Epithelial cell of esophagus (primary cell): ENCODE measurements at regions not wholly inside any gene's neighbourhood (a gene's known extent, or its start where the extent isn't known, plus 50 kb on each side); places are given as distances from the start of the nearest gene placed in this dataset.

Source experiments
- DNase-seq: peaks from one replicate; pipeline ENCODE4 v3.0.0; 2010; ENCODE audit warnings: low read depth
- H3K4me3 ChIP-seq: 2 replicates; pipeline ENCODE4 v1.5.1; 2011; ENCODE audit warnings: mild to moderate bottlenecking, low read length, control low read depth
- CTCF ChIP-seq: IDR thresholded peaks from 2 replicates; pipeline ENCODE4 v1.5.1; 2011; ENCODE audit warnings: low read depth, mild to moderate bottlenecking, low read length, control low read depth, inconsistent platforms; ENCODE audit not compliant: insufficient read depth; ENCODE audit errors: missing control alignments

GRCh38 chr5:57113481-57113880 is 60.4 kb upstream of the GPBP1 start:
- DNase-seq: no peak
- no peak overlapping the region for H3K4me3 ChIP-seq
- no peak for TF ChIP-seq CTCF

DNA sequence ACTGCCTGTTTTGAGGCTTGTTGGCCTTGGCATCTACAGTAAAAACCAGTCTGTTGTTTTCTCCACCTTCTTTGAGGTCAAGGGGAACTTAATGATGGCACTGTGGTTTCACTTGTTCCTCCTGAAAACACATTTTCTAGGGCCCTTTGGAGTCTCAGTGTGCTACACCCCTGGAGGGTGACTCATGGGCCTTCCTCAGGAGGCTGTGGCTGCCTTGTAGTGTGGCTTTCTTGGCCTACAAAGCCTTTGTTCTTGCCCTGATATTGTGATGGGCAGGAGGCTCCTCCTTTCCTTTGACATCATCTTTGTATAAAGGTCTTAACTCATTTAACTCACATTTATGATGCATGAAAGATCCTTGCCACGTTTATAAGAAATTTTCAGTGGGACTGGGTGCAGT is 56.3 kb upstream of the GPBP1 start:
- TF ChIP-seq CTCF: no peak
- no peak for DNase-seq
- H3K4me3 ChIP-seq: no peak overlapping the region

DNA sequence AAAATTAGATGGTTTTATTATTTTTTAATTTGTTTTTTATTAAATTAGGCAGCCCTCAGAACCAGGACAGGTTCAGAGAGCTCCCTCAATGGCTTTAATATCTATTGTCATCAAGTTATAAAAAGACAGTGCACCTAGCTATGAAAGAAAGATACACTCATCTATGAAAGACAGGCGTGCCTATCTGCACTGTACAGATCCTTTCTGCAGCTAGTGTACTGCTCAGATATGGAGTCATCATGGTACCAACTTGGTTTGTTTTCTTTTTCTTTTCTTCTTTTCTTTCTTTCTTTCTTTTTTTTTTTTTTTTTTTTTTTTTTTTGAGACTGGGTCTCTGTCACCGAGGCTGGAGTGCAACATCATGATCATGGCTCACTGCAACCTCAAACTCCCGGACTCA is 54.8 kb upstream of the GPBP1 start:
- DNase-seq: no peak
- no peak for TF ChIP-seq CTCF
- no peak overlapping the region for H3K4me3 ChIP-seq

GRCh38 chr5:57124014-57124413 is 49.8 kb upstream of the GPBP1 start:
- DNase-seq: no peak
- no peak overlapping the region for H3K4me3 ChIP-seq
- TF ChIP-seq CTCF: no peak
